Astrocyte of the spinal cord (primary cell): ENCODE measurements at regions not wholly inside any gene's neighbourhood (a gene's known extent, or its start where the extent isn't known, plus 50 kb on each side); places are given as distances from the start of the nearest gene placed in this dataset.

ENCODE experiments used
- DNase-seq: peaks from one replicate; pipeline ENCODE4 v3.0.0; 2011; ENCODE audit warnings: low read depth, low spot score
- H3K4me3 ChIP-seq: 2 replicates; pipeline ENCODE4 v1.5.1; 2011; ENCODE audit warnings: low read depth, mild to moderate bottlenecking, low read length, moderate library complexity
- CTCF ChIP-seq: IDR thresholded peaks from 2 replicates; pipeline ENCODE4 v1.5.1; 2012; ENCODE audit warnings: low read depth, mild to moderate bottlenecking, low read length, inconsistent platforms
- in situ Hi-C: cut with HindIII; loops from 2 replicates; pipeline ENCODE4 v1.10.0; 2017; ENCODE audit warnings: low sequenced_read_pairs

GRCh38 chr2:101574622-101575021 is 99.7 kb upstream of the RFX8 start:
- no peak for TF ChIP-seq CTCF
- in situ Hi-C loops: no loop called here
- no peak for DNase-seq
- no peak overlapping the region for H3K4me3 ChIP-seq

GRCh38 chr2:101571951-101572350 is 97.0 kb upstream of the RFX8 start:
- H3K4me3 ChIP-seq: no peak overlapping the region
- TF ChIP-seq CTCF: no peak
- no peak for DNase-seq
- in situ Hi-C loops: no loop called here

- no peak for DNase-seq
- in situ Hi-C loops: no loop called here
- no peak overlapping the region for H3K4me3 ChIP-seq
- TF ChIP-seq CTCF: no peak
Measured at GRCh38 chr2:101569886-101570520, 95.1 kb upstream of the RFX8 start.

- no peak for DNase-seq
- in situ Hi-C loops: no loop called here
Measured at GRCh38 chr2:101568969-101569368, 94.1 kb upstream of the RFX8 start.

GRCh38 chr2:101566632-101567228 is 91.8 kb upstream of the RFX8 start:
- in situ Hi-C loops: no loop called here
- H3K4me3 ChIP-seq: no peak overlapping the region
- DNase-seq: no peak
- no peak for TF ChIP-seq CTCF

More at GRCh38 chr2:101568969-101569368, 94.1 kb upstream of the RFX8 start:
- no peak overlapping the region for H3K4me3 ChIP-seq
- no peak for TF ChIP-seq CTCF

- no peak for TF ChIP-seq CTCF
Measured at GRCh38 chr2:101563849-101564248, 88.9 kb upstream of the RFX8 start.

More at GRCh38 chr2:101563849-101564248, 88.9 kb upstream of the RFX8 start:
- no peak for DNase-seq
- in situ Hi-C loops: no loop called here
- no peak overlapping the region for H3K4me3 ChIP-seq
